Right lobe of liver (tissue), 6 donors: ENCODE measurements at regions not wholly inside any gene's neighbourhood (a gene's known extent, or its start where the extent isn't known, plus 50 kb on each side); places are given as distances from the start of the nearest gene placed in this dataset.
A peak's percentile ranks its signal among the peaks of the same experiment; 100 is the strongest.

Experiments used
- ATAC-seq, 4 donors: fragments of 200-7000 bp; cut with Tn5 transposase; one replicate each; pipeline ENCODE4 v1.9.1; 2020; ENCODE audit warnings: mild to moderate bottlenecking in 4 of 4, moderate library complexity in 4 of 4
- DNase-seq, 3 donors: peaks; one replicate each; pipeline ENCODE4 v3.0.0-alpha.2; 2020
- H3K27ac ChIP-seq, 3 donors: fragments of 200-600 bp; one replicate each; pipeline ENCODE4 v1.8.0; 2022
- H3K27me3 ChIP-seq, 2 donors: fragments of 200-600 bp; one replicate each; pipeline ENCODE4 v1.8.0; 2022
- H3K36me3 ChIP-seq, 4 donors: fragments of 200-600 bp; sonication (generic) in 1 of 4; one replicate each; pipeline versions ENCODE4 v1.5.1 to v1.8.0; 2017 to 2022; ENCODE audit warnings: control low read depth in 1 of 4
- H3K4me1 ChIP-seq, 4 donors: fragments of 200-600 bp; sonication (generic) in 1 of 4; one replicate each; pipeline versions ENCODE4 v1.5.1 to v1.8.0; 2017 to 2022; ENCODE audit warnings: control low read depth in 1 of 4
- H3K4me3 ChIP-seq, 3 donors: fragments of 200-600 bp; one replicate each; pipeline ENCODE4 v1.8.0; 2022
- H3K9me3 ChIP-seq, 4 donors: fragments of 200-600 bp; sonication (generic) in 1 of 4; one replicate each; pipeline versions ENCODE4 v1.5.1 to v1.8.0; 2017 to 2022; ENCODE audit warnings: control low read depth in 1 of 4
- POLR2A ChIP-seq: fragments of 450-650 bp; IDR thresholded peaks from one replicate; pipeline ENCODE4 v1.6.1; 2017; ENCODE audit warnings: antibody characterized with exemption, mild to moderate bottlenecking
- WGBS: methylation state at CpG from one replicate; pipeline ENCODE4 v1.1.6; 2018; ENCODE audit warnings: low coverage, low lambda C conversion rate; ENCODE audit not compliant: insufficient coverage; ENCODE audit errors: missing lambda C conversion rate; 5-methylcytosine and 5-hydroxymethylcytosine counted together
- intact Hi-C, 2 donors: fragments of 100-400 bp; cut with DNase I; formaldehyde crosslinking; loops; one replicate each; pipeline versions ENCODE4 v1.11.2 to v1.14.1; 2022
- TF ChIP-seq, protein P1 (sequence below), 4 donors: fragments of 200-600 bp in 3 of 4; fragments of 450-650 bp in 1 of 4; IDR thresholded peaks; one replicate each; pipeline versions ENCODE4 v1.5.1 to v1.8.0; 2016 to 2022; ENCODE audit warnings: antibody characterized with exemption in 4 of 4, mild to moderate bottlenecking in 2 of 4
- donor health status: DM: no; HTN: yes; CAD: no.
- donor health status: DM: no; HTN: no; CAD: no.
- donor health status: DM: no; HTN: no; CAD: no.
- donor health status: DM: no; HTN: yes; CAD: no.
- donor health status: DM: no; HTN: yes; CAD: no.

DNA sequence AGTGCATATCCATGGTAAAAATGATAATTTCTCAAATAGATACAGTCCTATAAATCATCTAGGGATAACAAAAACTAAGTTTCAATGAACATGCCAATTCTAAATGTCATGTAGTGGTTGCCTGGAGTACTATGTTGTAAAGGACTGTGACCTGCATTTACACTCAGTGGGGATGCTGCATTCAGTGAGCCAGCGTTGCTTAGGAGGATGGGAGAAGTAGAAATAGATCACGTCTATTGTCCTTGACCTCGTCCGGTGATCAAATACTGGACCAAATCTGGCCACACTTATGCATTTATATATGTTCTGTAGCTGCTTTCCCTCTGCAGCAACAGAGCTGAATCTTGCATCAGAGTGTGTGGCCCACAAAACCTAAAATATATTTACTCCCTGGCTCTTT is 139.0 kb upstream of the ETAA1 start:
- no peaks in the 10 kb centered on the region for H3K4me1 ChIP-seq
- intact Hi-C loops, result no loop called here
- H3K9me3 ChIP-seq, result no peaks in the 10 kb centered on the region
- ATAC-seq (no peak), DNase-seq (no peak)
- WGBS, result 63% methylated on average over 4 of the region's 4 CpGs
- no peaks in the 10 kb centered on the region for H3K27me3 ChIP-seq
- H3K36me3 ChIP-seq, result no peaks in the 10 kb centered on the region
- TF ChIP-seq POLR2A, result no peak
- TF ChIP-seq, protein P1, sequence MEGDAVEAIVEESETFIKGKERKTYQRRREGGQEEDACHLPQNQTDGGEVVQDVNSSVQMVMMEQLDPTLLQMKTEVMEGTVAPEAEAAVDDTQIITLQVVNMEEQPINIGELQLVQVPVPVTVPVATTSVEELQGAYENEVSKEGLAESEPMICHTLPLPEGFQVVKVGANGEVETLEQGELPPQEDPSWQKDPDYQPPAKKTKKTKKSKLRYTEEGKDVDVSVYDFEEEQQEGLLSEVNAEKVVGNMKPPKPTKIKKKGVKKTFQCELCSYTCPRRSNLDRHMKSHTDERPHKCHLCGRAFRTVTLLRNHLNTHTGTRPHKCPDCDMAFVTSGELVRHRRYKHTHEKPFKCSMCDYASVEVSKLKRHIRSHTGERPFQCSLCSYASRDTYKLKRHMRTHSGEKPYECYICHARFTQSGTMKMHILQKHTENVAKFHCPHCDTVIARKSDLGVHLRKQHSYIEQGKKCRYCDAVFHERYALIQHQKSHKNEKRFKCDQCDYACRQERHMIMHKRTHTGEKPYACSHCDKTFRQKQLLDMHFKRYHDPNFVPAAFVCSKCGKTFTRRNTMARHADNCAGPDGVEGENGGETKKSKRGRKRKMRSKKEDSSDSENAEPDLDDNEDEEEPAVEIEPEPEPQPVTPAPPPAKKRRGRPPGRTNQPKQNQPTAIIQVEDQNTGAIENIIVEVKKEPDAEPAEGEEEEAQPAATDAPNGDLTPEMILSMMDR (IDR thresholded peaks at IDR 0.05), result no peak
- no peak overlapping the region for H3K4me3 ChIP-seq
- no peak overlapping the region for H3K27ac ChIP-seq

DNA sequence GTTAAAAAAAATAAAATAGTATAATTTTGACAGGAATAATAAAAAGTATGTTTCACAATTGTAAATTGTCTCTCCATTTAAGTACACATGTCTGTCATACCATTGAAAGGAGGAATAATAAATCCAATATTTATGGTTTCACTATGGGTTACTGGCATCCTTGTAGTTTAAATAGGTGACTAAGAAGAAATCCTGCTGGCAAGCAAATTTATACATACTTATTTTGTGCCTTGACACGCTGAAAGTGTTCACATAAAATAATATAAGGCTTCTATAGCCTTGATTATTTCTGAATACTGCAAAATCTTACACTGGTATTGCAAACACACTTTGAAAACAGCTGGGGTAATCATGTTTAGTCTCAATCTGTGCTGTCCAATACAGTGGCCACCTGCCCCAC is 138.3 kb upstream of the ETAA1 start:
- H3K27ac ChIP-seq, result no peak overlapping the region
- 72% methylated on average over 1 of the region's 1 CpG for WGBS
- TF ChIP-seq, protein P1 (IDR thresholded peaks at IDR 0.05), result no peak
- TF ChIP-seq POLR2A, result no peak
- no peak overlapping the region for H3K4me3 ChIP-seq
- H3K4me1 ChIP-seq, result no peaks in the 10 kb centered on the region
- no peaks in the 10 kb centered on the region for H3K36me3 ChIP-seq
- ATAC-seq (no peak), DNase-seq (no peak)
- no peaks in the 10 kb centered on the region for H3K9me3 ChIP-seq
- intact Hi-C loops, result no loop called here
- no peaks in the 10 kb centered on the region for H3K27me3 ChIP-seq

DNA sequence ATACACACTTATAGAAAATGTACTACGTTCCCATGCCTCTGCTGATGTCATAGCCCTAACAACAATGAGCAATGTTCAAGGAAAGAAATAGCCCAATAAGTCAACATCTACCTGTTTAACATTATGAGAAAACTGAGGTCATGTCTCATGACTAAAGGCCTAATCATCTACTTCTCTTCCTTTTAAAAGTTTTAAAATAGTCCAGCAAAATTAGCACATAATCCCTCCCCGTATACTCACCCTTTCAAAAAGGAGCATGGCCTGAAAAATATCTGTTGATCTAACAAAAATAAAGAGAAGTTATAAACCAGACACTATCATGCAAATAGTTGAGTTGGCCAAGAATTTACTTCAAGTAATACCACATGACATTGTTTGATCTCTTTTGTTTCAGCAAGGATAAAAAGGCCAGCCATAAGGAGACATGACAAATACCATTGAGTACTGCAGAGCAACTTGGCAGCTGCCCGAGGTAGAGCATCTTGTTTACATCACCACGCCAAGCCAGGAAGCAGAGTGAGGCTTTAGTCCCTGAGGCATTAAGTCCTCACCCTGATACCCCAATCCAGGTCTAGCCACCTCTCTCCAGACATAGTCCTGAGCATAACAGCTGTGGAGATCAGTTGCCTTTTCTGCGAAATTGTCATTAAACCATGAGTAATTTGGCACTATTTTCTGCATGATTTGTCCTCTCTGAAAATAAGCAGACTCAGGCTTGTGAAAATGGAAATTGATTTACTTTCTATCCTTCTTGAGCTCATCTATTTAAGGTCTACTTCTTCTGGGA is 137.4 kb upstream of the ETAA1 start:
- Histone ChIP-seq H3K27ac (peak overlapping the region in 2 of 3 donors; percentile 18 to 30), H3K9me3 (no peaks in the 10 kb centered on the region), H3K27me3 (no peaks in the 10 kb centered on the region), H3K4me3 (no peak overlapping the region), H3K4me1 (no peaks in the 10 kb centered on the region), H3K36me3 (no peaks in the 10 kb centered on the region)
- intact Hi-C loops, result no loop called here
- ATAC-seq, result no peak
- no peak for TF ChIP-seq POLR2A
- TF ChIP-seq, protein P1 (IDR thresholded peaks at IDR 0.05), result no peak
- WGBS, result 54% methylated on average over 5 of the region's 5 CpGs
- DNase-seq, result no peak

DNA sequence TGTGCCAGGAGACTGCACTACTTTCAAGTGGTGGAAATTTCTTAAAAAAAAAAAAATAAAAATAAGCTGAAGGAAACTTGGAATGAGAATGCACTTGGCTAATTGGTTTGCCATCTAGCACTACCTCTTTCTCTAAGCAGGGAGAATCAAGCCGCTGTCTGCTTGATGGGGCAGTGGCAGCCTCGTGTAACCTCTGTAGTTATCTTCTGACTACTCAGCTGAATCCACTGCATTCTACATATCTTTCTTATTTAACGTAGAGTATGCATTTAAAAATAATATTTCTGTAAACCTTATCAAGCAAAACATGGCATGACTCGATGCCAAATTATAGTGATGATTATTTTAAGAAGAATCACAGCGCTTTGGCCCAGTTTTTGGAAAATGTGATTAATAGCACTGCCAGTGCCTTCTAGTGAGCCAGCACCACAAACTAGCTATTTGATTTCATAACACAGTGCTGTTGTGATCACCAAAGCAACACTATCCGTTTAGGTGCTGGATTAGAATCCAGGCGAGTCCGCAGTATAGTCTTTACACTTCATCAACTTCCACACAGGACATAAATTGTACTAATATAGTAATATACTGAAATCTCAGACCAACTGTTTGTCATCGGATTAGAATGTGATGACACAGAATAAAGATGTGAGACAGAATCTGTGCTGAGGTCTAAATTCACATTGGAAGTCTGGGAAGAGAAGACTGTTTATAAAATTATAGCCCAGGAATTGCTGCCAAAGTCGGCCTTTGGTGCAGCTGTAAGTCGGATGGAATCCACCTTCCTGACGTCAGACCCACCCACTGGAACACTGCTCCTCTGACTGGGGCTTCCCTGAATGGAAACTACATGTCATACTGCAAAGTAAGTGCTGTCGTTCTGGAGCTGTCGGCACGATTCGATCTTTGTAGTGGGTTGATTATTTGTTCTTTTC is 136.5 kb upstream of the ETAA1 start:
- no peaks in the 10 kb centered on the region for H3K36me3 ChIP-seq
- intact Hi-C loops, result no loop called here
- ATAC-seq, result peak in 2 of 4 donors; percentile 33 to 47
- no peak overlapping the region for H3K4me3 ChIP-seq
- H3K4me1 ChIP-seq, result no peaks in the 10 kb centered on the region
- H3K27ac ChIP-seq, result peak overlapping the region in 2 of 3 donors; percentile 18 to 30
- TF ChIP-seq, protein P1 (IDR thresholded peaks at IDR 0.05), result no peak
- no peak for TF ChIP-seq POLR2A
- H3K27me3 ChIP-seq, result no peaks in the 10 kb centered on the region
- WGBS, result 55% methylated on average over 15 of the region's 16 CpGs
- peak in 1 of 3 donors; percentile 18 for DNase-seq
- H3K9me3 ChIP-seq, result no peaks in the 10 kb centered on the region
